Activated CD8-positive, alpha-beta T cell treated with anti-CD3 and anti-CD28 coated beads for 36 hours (primary cell): ENCODE measurements at regions not wholly inside any gene's neighbourhood (a gene's known extent, or its start where the extent isn't known, plus 50 kb on each side); places are given as distances from the start of the nearest gene placed in this dataset.

ENCODE experiments used
- ATAC-seq: fragments of 200-7000 bp; cut with Tn5 transposase; one replicate; pipeline ENCODE4 v1.10.0; 2021; ENCODE audit warnings: mild to moderate bottlenecking, moderate library complexity
- CTCF ChIA-PET: fragments of 350-600 bp; sonication (Branson Sonifier 250); formaldehyde crosslinking; loops from one replicate; lab custom pipeline; 2021; ENCODE audit warnings: antibody characterized with exemption; lab: Charles Lee
- POLR2A ChIA-PET: fragments of 350-600 bp; sonication (Branson Sonifier 250); formaldehyde crosslinking; loops from one replicate; lab custom pipeline; 2021; ENCODE audit warnings: antibody characterized with exemption; lab: Charles Lee
- DNase-seq: peaks from one replicate; pipeline ENCODE4 v3.0.0-alpha.2; 2020
- H3K27ac Mint-ChIP-seq: one replicate; pipeline ENCODE4 v1.8.0; 2021; ENCODE audit warnings: mild to moderate bottlenecking, mixed read lengths
- H3K27me3 Mint-ChIP-seq: one replicate; pipeline ENCODE4 v1.8.0; 2021; ENCODE audit warnings: mixed read lengths
- H3K36me3 Mint-ChIP-seq: one replicate; pipeline ENCODE4 v1.8.0; 2021; ENCODE audit warnings: low read depth, mixed read lengths
- H3K4me1 Mint-ChIP-seq: one replicate; pipeline ENCODE4 v1.8.0; 2021; ENCODE audit warnings: low read depth, mixed read lengths
- H3K4me3 Mint-ChIP-seq: one replicate; pipeline ENCODE4 v1.8.0; 2021; ENCODE audit warnings: mild to moderate bottlenecking, moderate library complexity, mixed read lengths
- H3K9me3 Mint-ChIP-seq: one replicate; pipeline ENCODE4 v1.8.0; 2021; ENCODE audit warnings: mixed read lengths
- CTCF ChIP-seq: fragments of 200-600 bp; IDR thresholded peaks from one replicate; pipeline ENCODE4 v1.8.0; 2022; ENCODE audit warnings: antibody characterized with exemption, mild to moderate bottlenecking
- intact Hi-C: fragments of 100-400 bp; cut with micrococcal nuclease; formaldehyde crosslinking; loops from one replicate; pipeline ENCODE4 v1.10.0; 2022

DNA sequence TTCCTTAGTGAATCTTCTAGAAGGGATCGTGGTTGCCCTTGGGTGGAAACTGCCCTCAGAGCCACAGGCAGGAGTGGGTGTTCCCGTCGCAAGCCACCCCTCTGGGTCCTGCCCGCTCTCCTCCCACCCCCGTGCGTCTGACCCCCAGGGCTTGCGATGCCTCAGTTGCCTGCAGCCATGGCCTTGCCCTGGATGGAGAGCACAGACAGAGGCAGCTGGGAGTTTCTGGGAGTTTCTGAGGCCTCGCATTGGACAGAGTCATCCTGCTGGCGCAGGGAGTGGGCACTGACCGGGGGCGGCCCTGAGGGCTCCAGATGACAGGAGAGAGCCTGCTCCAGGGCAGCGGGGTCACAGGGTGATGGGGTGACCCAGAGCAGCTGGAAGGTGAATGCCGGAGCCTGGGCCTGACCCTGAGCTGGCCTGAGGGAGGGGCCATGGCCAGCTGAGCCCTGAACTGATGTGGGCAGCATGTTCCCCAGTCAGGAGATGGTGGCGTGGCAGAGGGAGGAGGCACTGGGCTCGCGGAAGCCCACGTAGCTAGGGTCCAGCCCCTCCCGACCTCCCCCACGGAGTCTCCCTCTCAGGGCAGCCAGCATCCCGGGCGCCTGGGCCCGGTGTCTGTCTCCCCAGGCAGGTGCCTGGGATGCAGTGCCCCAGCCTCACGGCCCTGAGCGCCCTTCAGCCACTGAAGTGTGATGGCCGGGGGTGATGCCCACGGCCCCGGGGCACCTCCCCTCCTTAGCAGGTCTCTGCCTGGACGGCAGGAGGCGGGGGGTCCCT, 1236.2 kb downstream of the BRD1 start:
- DNase-seq = no peak
- no peak overlapping the region for H3K27ac Mint-ChIP-seq
- TF ChIP-seq CTCF = no peak
- no peaks in the 10 kb centered on the region for H3K36me3 Mint-ChIP-seq
- no peak overlapping the region for H3K4me3 Mint-ChIP-seq
- POLR2A ChIA-PET = no interaction called here
- intact Hi-C loops = no loop called here
- no peaks in the 10 kb centered on the region for H3K4me1 Mint-ChIP-seq
- CTCF ChIA-PET = no interaction called here
- H3K27me3 Mint-ChIP-seq = no peaks in the 10 kb centered on the region
- H3K9me3 Mint-ChIP-seq = no peaks in the 10 kb centered on the region
- no peak for ATAC-seq

DNA sequence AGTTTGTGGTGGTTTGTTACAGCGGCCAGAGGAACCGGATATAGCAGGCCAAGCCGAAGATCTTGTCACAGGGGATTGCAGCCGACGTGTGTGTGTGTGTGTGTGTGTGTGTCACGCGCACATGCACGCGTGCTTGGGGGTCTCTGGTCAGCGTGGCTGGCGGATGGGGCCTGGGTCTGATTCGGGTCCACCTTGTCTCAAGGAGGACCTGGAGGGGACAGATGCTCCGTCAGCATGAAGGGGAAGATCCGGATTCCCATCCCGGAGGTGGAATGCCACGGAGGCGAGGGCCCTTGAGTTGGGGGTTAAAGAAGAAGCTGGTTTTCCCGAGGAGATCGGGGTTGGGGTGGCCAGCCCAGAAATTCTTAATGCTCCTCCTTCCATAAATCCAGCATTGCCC, 1237.8 kb downstream of the BRD1 start:
- ChIA-PET POLR2A (no interaction called here), CTCF (no interaction called here)
- intact Hi-C loops = no loop called here
- no peaks in the 10 kb centered on the region for H3K27me3 Mint-ChIP-seq
- DNase-seq = no peak
- no peak for TF ChIP-seq CTCF
- no peak overlapping the region for H3K27ac Mint-ChIP-seq
- H3K36me3 Mint-ChIP-seq = no peaks in the 10 kb centered on the region
- H3K9me3 Mint-ChIP-seq = no peaks in the 10 kb centered on the region
- no peak overlapping the region for H3K4me3 Mint-ChIP-seq
- H3K4me1 Mint-ChIP-seq = no peaks in the 10 kb centered on the region
- no peak for ATAC-seq

GRCh38 chr22:48588878-48589450, 1238.7 kb downstream of the BRD1 start:
- ATAC-seq (no peak), DNase-seq (no peak)
- no peak for TF ChIP-seq CTCF
- Mint-ChIP-seq H3K9me3 (no peaks in the 10 kb centered on the region), H3K27me3 (no peaks in the 10 kb centered on the region), H3K27ac (no peak overlapping the region), H3K4me3 (no peak overlapping the region), H3K4me1 (no peaks in the 10 kb centered on the region), H3K36me3 (no peaks in the 10 kb centered on the region)
- ChIA-PET POLR2A (no interaction called here), CTCF (no interaction called here)
- intact Hi-C loops = no loop called here

DNA sequence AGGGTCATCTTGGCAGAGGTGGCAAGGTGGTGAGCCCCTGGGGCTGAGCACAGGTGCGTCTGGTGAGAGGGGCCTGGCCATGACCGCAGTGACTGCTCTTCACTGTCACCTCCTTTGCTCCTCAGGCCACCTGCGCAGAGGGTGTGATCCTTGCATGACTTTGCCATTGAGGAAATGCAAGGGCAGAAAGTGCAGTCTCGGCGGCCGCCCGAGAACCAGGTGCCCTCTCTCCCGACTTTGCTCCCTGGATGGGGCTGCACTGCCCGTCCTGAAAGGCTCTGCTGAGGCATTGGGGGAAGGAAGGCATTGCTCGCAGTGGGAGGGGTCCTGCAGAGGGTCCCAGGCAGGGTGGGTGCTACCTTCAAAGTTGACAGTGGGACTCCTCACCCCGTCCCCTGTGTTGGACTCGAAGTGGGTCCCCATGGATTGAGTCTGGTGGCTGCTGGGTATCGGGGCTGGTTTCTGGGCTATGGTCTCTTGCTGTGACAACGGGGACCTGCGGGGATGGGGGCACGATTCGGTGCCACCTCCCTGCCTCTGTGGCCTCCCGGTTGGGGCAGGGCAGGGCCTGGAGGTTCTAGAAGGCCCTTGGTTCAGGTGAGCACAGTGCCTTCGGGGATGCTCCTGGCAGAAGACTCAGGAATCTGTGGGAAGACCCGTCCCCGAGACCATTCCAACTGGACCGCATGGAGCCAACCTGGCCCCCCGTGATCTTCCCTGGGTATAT, 1239.4 kb downstream of the BRD1 start:
- TF ChIP-seq CTCF = no peak
- Mint-ChIP-seq H3K27me3 (no peaks in the 10 kb centered on the region), H3K4me3 (no peak overlapping the region), H3K4me1 (no peaks in the 10 kb centered on the region), H3K9me3 (no peaks in the 10 kb centered on the region), H3K27ac (no peak overlapping the region), H3K36me3 (no peaks in the 10 kb centered on the region)
- DNase-seq (no peak), ATAC-seq (no peak)
- ChIA-PET CTCF (no interaction called here), POLR2A (no interaction called here)
- intact Hi-C loops = no loop called here
